SK-N-SH treated with all-trans-retinoic acid at 6 μM for 48 hours (cell line): ENCODE measurements at regions not wholly inside any gene's neighbourhood (a gene's known extent, or its start where the extent isn't known, plus 50 kb on each side); places are given as distances from the start of the nearest gene placed in this dataset.

ENCODE experiments used
- ATAC-seq: fragments of 200-7000 bp; cut with Tn5 transposase; 3 replicates; pipeline ENCODE4 v1.9.1; 2020; ENCODE audit warnings: mild to moderate bottlenecking, moderate library complexity
- ARNTL ChIP-seq: fragments of 450-650 bp; formaldehyde crosslinking; IDR thresholded peaks from 2 replicates; pipeline ENCODE4 v1.5.0; 2020; ENCODE audit warnings: low read depth, mild to moderate bottlenecking, moderate library complexity, borderline replicate concordance
- BACH2 ChIP-seq: fragments of 250-450 bp; sonication (Bioruptor Pico); IDR thresholded peaks from 2 replicates; pipeline ENCODE4 v1.9.0; 2021; ENCODE audit warnings: mild to moderate bottlenecking, borderline replicate concordance
- CSDC2 ChIP-seq: fragments of 250-450 bp; sonication (Bioruptor Pico); IDR thresholded peaks from 2 replicates; pipeline ENCODE4 v1.5.0; 2020; ENCODE audit warnings: mild to moderate bottlenecking, moderate library complexity
- ESRRG ChIP-seq: fragments of 250-450 bp; sonication (Bioruptor Pico); IDR thresholded peaks from 2 replicates; pipeline ENCODE4 v1.6.1; 2021; ENCODE audit warnings: mild to moderate bottlenecking
- GLIS3 ChIP-seq: fragments of 250-450 bp; sonication (Bioruptor Pico); IDR thresholded peaks from 2 replicates; pipeline ENCODE4 v1.5.0; 2020; ENCODE audit warnings: mild to moderate bottlenecking, moderate library complexity
- ISL1 ChIP-seq: fragments of 250-450 bp; sonication (Bioruptor Pico); IDR thresholded peaks from 2 replicates; pipeline ENCODE4 v2.1.2; 2022; ENCODE audit warnings: mild to moderate bottlenecking, moderate library complexity
- OSR1 ChIP-seq: fragments of 250-450 bp; sonication (Bioruptor Pico); IDR thresholded peaks from 2 replicates; pipeline ENCODE4 v1.8.0; 2022; ENCODE audit warnings: moderate library complexity, mild to moderate bottlenecking, inconsistent platforms
- PPARA ChIP-seq: fragments of 250-450 bp; sonication (Bioruptor Pico); IDR thresholded peaks from 2 replicates; pipeline ENCODE4 v1.5.0; 2020; ENCODE audit warnings: mild to moderate bottlenecking, borderline replicate concordance
- RARB ChIP-seq: fragments of 250-450 bp; sonication (Bioruptor Pico); IDR thresholded peaks from 2 replicates; pipeline ENCODE4 v1.8.0; 2021; ENCODE audit warnings: mild to moderate bottlenecking, moderate library complexity
- TCF4 ChIP-seq: fragments of 250-450 bp; sonication (Bioruptor Pico); IDR thresholded peaks from 2 replicates; pipeline ENCODE4 v1.8.0; 2021; ENCODE audit warnings: mild to moderate bottlenecking, moderate library complexity, borderline replicate concordance
- TOX ChIP-seq: fragments of 250-450 bp; sonication (Bioruptor Pico); IDR thresholded peaks from 2 replicates; pipeline ENCODE4 v1.8.0; 2021; ENCODE audit warnings: mild to moderate bottlenecking, moderate library complexity, borderline replicate concordance
- ZC3H10 ChIP-seq: fragments of 250-450 bp; sonication (Bioruptor Pico); IDR thresholded peaks from 2 replicates; pipeline ENCODE4 v1.5.1; 2021; ENCODE audit warnings: mild to moderate bottlenecking, moderate library complexity
- ZFP3 ChIP-seq: fragments of 250-450 bp; sonication (Bioruptor Pico); IDR thresholded peaks from 2 replicates; pipeline ENCODE4 v1.5.0; 2020; ENCODE audit warnings: mild to moderate bottlenecking, moderate library complexity
- ZNF70 ChIP-seq: fragments of 450-650 bp; formaldehyde crosslinking; IDR thresholded peaks from 2 replicates; pipeline ENCODE4 v1.5.0; 2020; ENCODE audit warnings: mild to moderate bottlenecking, moderate library complexity
- TF ChIP-seq, protein P1 (sequence below): fragments of 250-450 bp; sonication (Bioruptor Pico); IDR thresholded peaks from 2 replicates; pipeline ENCODE4 v1.8.0; 2021; ENCODE audit warnings: low read depth, mild to moderate bottlenecking, moderate library complexity, borderline replicate concordance
- TF ChIP-seq, protein P2 (sequence below): fragments of 250-450 bp; sonication (Bioruptor Pico); IDR thresholded peaks from 2 replicates; pipeline ENCODE4 v1.5.1; 2020; ENCODE audit warnings: low read depth, mild to moderate bottlenecking, moderate library complexity
- TF ChIP-seq, protein P3 (sequence below): fragments of 250-450 bp; sonication (Bioruptor Pico); IDR thresholded peaks from 2 replicates; pipeline ENCODE4 v1.5.1; 2021; ENCODE audit warnings: mild to moderate bottlenecking, moderate library complexity
- TF ChIP-seq, protein P4 (sequence below): fragments of 250-450 bp; sonication (Bioruptor Pico); IDR thresholded peaks from 2 replicates; pipeline ENCODE4 v1.5.0; 2020; ENCODE audit warnings: mild to moderate bottlenecking, moderate library complexity
- TF ChIP-seq, protein P5 (sequence below): fragments of 250-450 bp; sonication (Bioruptor Pico); IDR thresholded peaks from 2 replicates; pipeline ENCODE4 v1.8.0; 2020; ENCODE audit warnings: mild to moderate bottlenecking, moderate library complexity, borderline replicate concordance

DNA sequence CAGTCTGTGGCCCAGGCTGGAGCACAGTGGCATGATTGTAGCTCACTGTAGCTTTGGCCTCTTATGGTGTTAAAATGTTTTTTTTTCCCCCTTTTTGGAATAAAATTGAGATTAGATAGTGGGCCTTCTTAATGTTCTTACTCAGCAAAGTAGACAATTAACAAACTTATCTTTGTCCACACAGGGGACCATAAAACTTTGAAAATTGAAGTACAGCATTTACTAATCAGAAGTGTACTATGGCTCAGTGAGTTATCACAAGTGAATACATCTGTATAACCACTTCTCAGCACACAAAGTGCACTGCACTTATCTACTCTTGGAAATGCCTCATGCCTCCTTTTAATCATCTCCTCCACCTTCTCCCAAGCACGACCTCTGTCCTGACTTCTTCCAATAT, 218.9 kb downstream of the PRDM2 start (continued):
- TF ChIP-seq, protein P1, sequence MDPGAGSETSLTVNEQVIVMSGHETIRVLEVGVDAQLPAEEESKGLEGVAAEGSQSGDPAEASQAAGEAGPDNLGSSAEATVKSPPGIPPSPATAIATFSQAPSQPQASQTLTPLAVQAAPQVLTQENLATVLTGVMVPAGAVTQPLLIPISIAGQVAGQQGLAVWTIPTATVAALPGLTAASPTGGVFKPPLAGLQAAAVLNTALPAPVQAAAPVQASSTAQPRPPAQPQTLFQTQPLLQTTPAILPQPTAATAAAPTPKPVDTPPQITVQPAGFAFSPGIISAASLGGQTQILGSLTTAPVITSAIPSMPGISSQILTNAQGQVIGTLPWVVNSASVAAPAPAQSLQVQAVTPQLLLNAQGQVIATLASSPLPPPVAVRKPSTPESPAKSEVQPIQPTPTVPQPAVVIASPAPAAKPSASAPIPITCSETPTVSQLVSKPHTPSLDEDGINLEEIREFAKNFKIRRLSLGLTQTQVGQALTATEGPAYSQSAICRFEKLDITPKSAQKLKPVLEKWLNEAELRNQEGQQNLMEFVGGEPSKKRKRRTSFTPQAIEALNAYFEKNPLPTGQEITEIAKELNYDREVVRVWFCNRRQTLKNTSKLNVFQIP (CRISPR knock-in tag), result no peak
- TF ChIP-seq, protein P2, sequence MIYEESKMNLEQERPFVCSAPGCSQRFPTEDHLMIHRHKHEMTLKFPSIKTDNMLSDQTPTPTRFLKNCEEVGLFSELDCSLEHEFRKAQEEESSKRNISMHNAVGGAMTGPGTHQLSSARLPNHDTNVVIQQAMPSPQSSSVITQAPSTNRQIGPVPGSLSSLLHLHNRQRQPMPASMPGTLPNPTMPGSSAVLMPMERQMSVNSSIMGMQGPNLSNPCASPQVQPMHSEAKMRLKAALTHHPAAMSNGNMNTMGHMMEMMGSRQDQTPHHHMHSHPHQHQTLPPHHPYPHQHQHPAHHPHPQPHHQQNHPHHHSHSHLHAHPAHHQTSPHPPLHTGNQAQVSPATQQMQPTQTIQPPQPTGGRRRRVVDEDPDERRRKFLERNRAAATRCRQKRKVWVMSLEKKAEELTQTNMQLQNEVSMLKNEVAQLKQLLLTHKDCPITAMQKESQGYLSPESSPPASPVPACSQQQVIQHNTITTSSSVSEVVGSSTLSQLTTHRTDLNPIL (CRISPR knock-in tag), result no peak
- TF ChIP-seq, protein P3, sequence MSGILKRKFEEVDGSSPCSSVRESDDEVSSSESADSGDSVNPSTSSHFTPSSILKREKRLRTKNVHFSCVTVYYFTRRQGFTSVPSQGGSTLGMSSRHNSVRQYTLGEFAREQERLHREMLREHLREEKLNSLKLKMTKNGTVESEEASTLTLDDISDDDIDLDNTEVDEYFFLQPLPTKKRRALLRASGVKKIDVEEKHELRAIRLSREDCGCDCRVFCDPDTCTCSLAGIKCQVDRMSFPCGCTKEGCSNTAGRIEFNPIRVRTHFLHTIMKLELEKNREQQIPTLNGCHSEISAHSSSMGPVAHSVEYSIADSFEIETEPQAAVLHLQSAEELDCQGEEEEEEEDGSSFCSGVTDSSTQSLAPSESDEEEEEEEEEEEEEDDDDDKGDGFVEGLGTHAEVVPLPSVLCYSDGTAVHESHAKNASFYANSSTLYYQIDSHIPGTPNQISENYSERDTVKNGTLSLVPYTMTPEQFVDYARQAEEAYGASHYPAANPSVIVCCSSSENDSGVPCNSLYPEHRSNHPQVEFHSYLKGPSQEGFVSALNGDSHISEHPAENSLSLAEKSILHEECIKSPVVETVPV (CRISPR knock-in tag), result no peak

DNA sequence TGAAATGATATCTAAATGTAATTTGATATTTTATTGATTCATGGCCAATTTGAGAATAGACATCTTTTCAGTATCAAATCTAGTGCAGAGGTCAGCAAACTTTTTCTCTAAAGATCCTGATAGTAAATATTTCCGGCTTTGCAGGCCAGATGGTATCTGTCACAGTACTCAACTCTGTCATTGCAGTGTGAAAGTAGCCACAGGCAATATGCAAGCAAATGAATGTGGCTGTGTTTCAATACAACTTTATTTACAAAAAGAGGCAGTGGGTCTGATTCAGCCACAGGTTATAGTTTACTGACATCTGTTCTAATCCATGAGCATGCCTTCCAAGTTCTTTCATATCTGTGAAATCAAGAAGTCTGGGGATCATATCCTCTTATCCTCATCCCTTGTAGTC, 221.2 kb downstream of the PRDM2 start:
- TF ChIP-seq, protein P3 (CRISPR knock-in tag), result no peak
- TF ChIP-seq, protein P4, sequence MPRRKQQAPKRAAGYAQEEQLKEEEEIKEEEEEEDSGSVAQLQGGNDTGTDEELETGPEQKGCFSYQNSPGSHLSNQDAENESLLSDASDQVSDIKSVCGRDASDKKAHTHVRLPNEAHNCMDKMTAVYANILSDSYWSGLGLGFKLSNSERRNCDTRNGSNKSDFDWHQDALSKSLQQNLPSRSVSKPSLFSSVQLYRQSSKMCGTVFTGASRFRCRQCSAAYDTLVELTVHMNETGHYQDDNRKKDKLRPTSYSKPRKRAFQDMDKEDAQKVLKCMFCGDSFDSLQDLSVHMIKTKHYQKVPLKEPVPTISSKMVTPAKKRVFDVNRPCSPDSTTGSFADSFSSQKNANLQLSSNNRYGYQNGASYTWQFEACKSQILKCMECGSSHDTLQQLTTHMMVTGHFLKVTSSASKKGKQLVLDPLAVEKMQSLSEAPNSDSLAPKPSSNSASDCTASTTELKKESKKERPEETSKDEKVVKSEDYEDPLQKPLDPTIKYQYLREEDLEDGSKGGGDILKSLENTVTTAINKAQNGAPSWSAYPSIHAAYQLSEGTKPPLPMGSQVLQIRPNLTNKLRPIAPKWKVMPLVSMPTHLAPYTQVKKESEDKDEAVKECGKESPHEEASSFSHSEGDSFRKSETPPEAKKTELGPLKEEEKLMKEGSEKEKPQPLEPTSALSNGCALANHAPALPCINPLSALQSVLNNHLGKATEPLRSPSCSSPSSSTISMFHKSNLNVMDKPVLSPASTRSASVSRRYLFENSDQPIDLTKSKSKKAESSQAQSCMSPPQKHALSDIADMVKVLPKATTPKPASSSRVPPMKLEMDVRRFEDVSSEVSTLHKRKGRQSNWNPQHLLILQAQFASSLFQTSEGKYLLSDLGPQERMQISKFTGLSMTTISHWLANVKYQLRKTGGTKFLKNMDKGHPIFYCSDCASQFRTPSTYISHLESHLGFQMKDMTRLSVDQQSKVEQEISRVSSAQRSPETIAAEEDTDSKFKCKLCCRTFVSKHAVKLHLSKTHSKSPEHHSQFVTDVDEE (CRISPR knock-in tag), result no peak
- TF ChIP-seq TCF4, result no peak
- no peak for TF ChIP-seq BACH2
- no peak for TF ChIP-seq ESRRG (CRISPR knock-in tag)
- no peak for TF ChIP-seq RARB (CRISPR knock-in tag)
- no peak for TF ChIP-seq ISL1 (CRISPR knock-in tag)
- TF ChIP-seq, protein P1 (CRISPR knock-in tag), result no peak
- no peak for TF ChIP-seq OSR1
- no peak for TF ChIP-seq ZC3H10 (CRISPR knock-in tag)
- TF ChIP-seq, protein P5, sequence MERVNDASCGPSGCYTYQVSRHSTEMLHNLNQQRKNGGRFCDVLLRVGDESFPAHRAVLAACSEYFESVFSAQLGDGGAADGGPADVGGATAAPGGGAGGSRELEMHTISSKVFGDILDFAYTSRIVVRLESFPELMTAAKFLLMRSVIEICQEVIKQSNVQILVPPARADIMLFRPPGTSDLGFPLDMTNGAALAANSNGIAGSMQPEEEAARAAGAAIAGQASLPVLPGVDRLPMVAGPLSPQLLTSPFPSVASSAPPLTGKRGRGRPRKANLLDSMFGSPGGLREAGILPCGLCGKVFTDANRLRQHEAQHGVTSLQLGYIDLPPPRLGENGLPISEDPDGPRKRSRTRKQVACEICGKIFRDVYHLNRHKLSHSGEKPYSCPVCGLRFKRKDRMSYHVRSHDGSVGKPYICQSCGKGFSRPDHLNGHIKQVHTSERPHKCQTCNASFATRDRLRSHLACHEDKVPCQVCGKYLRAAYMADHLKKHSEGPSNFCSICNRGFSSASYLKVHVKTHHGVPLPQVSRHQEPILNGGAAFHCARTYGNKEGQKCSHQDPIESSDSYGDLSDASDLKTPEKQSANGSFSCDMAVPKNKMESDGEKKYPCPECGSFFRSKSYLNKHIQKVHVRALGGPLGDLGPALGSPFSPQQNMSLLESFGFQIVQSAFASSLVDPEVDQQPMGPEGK (CRISPR knock-in tag), result no peak
- TF ChIP-seq, protein P2 (CRISPR knock-in tag), result no peak
- TF ChIP-seq CSDC2, result no peak
- TF ChIP-seq, all 23 proteins: peak for 0
- no peak for ATAC-seq

DNA sequence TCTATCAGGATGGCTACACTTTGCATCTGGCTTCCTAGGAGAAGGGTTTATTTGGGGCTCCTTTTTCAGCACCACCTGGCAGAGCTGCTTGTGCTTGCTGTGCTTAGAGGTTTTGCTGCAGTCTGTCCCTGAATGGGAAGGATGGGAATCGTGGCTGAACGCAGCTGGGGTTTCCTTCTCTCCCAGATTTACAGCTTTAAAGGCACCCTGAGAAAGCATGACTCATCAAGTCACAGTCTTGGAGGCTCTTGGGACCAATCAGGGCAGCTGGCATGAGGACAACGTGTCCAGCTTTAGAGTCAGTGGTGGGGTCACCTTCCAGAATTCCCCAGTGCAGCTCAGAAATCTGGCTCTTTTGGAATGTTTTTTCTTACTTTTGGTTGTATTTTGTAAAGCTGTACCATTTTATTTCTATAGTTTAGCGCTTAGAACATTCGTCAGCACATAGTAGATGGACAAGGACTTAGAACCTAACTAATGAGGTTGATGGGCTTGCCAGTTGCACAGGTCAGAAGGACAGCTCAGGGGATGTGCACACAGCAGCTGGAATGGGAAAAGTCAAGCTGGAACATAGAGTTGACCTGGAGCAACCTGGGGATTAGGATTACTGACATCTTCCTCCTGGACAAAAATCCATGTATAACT, 222.6 kb downstream of the PRDM2 start:
- ATAC-seq, result no peak
- no peak for TF ChIP-seq PPARA (CRISPR knock-in tag)
- TF ChIP-seq TOX (CRISPR knock-in tag), result no peak
- TF ChIP-seq, protein P3 (CRISPR knock-in tag), result no peak
- TF ChIP-seq ARNTL (CRISPR knock-in tag), result no peak
- TF ChIP-seq, protein P1 (CRISPR knock-in tag), result no peak
- TF ChIP-seq GLIS3, result no peak
- no peak for TF ChIP-seq ZNF70 (CRISPR knock-in tag)
- TF ChIP-seq ZFP3 (CRISPR knock-in tag), result no peak
- no peak for TF ChIP-seq ZC3H10 (CRISPR knock-in tag)
